ENCODE measurements at regions not wholly inside any gene's neighbourhood (a gene's known extent, or its start where the extent isn't known, plus 50 kb on each side); places are given as distances from the start of the nearest gene placed in this dataset.

DNA sequence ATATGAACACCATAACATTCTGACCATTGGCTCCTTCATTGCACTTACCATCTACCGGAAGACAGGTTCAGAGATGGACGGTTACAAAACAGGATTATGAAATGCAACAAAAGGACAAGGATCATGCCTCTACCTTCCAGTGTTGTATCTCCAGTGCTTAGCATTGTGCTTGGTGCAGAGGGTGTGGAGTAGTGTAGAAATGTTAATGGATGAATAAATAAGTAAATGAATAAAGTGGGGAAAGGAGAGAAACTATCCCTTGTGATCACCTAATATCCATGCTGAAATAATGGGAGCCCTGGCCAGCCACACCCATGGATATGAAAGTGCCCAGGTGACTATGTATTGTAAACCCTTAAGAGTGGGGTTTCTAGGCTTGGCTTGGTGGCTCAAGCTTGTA is 344.8 kb upstream of the LMCD1 start:
- TF ChIP-seq, protein P1, sequence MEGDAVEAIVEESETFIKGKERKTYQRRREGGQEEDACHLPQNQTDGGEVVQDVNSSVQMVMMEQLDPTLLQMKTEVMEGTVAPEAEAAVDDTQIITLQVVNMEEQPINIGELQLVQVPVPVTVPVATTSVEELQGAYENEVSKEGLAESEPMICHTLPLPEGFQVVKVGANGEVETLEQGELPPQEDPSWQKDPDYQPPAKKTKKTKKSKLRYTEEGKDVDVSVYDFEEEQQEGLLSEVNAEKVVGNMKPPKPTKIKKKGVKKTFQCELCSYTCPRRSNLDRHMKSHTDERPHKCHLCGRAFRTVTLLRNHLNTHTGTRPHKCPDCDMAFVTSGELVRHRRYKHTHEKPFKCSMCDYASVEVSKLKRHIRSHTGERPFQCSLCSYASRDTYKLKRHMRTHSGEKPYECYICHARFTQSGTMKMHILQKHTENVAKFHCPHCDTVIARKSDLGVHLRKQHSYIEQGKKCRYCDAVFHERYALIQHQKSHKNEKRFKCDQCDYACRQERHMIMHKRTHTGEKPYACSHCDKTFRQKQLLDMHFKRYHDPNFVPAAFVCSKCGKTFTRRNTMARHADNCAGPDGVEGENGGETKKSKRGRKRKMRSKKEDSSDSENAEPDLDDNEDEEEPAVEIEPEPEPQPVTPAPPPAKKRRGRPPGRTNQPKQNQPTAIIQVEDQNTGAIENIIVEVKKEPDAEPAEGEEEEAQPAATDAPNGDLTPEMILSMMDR (conservative IDR thresholded peaks at IDR 0.05; ENCODE audit: low read depth, low read length): no peak
- TF ChIP-seq RAD21 (IDR thresholded peaks at IDR 0.05; ENCODE audit: low read length): no peak
- TF ChIP-seq, protein P2, sequence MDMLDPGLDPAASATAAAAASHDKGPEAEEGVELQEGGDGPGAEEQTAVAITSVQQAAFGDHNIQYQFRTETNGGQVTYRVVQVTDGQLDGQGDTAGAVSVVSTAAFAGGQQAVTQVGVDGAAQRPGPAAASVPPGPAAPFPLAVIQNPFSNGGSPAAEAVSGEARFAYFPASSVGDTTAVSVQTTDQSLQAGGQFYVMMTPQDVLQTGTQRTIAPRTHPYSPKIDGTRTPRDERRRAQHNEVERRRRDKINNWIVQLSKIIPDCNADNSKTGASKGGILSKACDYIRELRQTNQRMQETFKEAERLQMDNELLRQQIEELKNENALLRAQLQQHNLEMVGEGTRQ (IDR thresholded peaks at IDR 0.05; ENCODE audit: low read depth, low read length): no peak
- no peak for TF ChIP-seq FOS (IDR thresholded peaks at IDR 0.05; ENCODE audit: low read depth, low read length)
- no peak for TF ChIP-seq CHD1 (IDR thresholded peaks at IDR 0.05; ENCODE audit: low read depth, low read length)

Measured in IMR-90 (cell line).